ENCODE measurements at regions not wholly inside any gene's neighbourhood (a gene's known extent, or its start where the extent isn't known, plus 50 kb on each side); places are given as distances from the start of the nearest gene placed in this dataset.

DNA sequence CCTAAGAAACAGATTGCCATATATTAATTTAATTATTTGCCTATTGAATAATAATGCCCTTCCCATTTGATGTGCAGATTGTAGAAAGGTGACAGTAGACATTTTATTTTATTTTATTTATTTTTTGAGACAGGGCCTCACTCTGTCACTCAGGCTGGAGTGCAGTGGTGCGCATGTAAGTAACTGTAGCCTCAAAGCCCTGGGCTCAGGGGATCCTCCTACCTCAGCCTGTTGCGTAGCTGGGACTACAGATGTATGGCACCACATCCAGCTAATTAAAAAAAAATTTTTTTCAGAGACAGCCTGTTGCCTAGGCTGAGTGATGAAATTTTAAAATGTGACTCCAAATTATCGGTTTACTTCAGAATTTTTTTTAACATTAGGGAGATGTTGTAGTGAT is 1110.0 kb upstream of the EEF2KMT start:
- no peak for DNase-seq (ENCODE audit: low read depth in 2 of 2)

DNA sequence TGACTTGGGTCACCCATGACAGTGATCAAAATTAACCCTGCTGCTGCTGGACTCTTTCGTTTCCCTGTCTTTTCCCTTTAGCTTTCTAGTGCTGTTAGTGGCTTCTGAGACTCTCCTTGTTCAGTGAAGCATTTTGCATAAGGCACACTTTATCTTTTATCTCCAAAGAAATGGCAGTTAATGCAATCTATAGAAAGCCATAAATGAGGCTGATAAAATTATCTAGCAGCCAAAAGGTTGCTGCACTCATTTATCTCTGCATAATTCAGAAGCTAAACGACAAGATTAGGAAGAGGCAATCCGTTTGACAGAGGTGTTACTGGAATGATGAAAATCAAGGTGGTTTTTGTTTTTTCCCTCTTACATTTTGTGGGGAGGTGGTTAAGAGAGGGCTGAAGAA is 1109.5 kb upstream of the EEF2KMT start:
- no peak for DNase-seq (ENCODE audit: low read depth in 2 of 2)

DNA sequence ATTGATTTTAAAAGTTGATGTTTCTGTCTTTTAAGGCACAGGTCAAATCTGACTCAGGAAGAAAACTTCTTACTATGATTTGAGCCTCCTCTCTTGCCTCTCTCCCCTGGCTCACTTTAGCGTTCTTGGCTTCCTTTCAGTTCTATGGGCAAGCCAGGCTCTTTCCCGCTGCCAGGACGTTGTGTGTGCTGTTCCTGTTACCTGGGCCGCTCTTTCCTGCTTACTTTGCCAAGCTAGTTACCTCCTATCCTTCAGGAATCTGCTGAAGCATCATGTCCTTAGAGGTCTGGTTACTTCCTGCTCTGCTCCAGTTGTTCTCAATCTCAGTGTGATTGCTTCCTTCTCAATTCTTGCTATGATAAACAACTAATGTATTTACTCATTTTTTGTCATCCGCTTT is 1108.5 kb upstream of the EEF2KMT start:
- DNase-seq (ENCODE audit: low read depth in 2 of 2): no peak

DNA sequence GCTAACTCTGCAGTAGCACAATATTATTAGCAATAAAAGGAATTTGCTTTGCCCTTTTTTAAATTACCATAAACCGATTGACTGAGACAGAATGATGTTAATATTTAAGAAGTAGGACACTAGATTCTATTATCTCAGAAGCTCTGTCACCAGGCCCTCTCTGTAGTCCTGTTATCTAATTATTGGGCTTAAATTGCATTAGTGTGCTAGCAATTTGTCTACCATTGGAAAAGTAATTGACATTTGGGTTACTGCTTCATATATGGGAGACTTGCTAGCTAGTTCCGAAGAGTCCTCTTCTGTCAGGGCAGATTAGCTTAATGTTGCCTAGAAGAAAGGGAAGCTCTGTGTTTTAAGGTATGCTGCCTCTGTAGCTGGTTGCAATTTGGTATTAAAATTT is 1107.3 kb upstream of the EEF2KMT start:
- no peak for DNase-seq (ENCODE audit: low read depth in 2 of 2)

DNA sequence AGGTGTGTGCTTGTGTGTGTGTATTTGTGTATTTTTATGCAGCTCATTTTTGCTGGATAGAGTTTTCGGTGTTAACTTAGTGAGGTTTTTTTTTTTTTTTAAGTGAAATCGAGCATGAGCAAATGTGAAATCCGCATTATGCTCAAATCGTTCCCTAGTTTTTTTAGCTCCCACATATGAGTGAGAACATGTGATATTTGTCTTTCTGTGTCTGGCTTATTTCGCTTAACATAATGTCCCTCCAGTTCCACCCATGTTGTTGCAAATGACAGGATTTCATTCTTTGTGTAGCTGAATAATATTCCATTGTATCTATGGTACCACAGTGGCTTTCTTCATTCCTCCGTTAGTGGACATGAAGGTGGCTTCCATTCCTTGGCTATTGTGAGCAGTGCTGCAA is 1103.3 kb upstream of the EEF2KMT start:
- no peak for DNase-seq (ENCODE audit: low read depth in 2 of 2)

DNA sequence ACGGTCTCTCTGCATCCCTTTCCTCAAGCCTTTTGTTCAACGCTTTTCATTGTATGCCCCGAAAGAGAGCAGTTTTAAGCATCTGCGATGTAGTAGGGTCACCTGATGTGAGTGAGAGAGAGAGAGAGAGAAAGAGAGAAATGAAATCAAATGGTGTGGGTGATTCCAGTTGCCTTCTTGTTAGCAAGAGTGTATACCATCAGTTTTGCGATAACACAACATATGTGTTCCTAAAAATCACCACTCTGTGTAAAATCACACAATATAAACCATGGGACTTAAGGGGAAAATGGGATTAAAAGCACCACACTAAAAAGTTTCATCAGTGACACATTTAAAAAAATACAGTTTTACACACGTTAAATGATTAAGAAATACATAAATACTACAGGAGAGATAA is 1102.7 kb upstream of the EEF2KMT start:
- no peak for DNase-seq (ENCODE audit: low read depth in 2 of 2)

DNA sequence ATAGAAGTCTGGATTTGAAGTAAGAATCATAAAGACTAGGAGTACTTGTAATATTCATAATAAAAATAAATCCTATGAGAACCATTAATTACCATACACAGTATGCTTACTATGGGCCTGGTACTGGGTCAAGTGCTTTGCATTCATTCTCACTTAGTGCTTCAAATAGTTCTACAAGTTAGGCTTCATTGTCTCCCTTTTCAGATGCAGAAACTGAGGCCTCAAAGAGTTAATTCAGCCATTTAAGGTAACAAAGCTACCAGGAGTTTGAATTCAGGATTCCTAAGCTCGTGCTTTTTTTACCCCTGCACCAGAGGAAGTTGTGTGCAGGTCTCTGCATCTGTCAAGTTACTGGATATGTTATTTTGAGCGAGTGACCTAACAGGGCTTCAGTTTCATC is 1098.4 kb upstream of the EEF2KMT start:
- no peak for DNase-seq (ENCODE audit: low read depth in 2 of 2)

DNA sequence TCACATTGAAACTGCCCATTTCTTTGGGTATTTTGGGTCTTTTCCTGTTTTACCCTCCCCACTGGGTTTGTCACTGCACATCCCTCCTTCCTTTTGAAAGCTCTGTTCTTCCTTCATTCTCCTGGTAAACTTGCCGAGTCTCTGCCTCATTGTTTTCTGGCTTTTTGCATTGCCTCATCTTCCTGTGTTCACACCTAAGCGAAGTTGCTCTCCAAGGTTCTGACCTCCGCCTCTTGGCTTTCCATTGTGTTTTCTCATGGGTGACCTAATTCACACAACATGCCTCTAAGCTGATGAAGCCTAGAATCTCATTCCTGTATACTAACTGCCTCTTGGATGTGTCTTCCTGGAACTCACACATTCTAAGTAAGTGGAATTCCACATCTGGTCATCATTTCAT is 1096.1 kb upstream of the EEF2KMT start:
- DNase-seq (ENCODE audit: low read depth in 2 of 2): no peak

DNA sequence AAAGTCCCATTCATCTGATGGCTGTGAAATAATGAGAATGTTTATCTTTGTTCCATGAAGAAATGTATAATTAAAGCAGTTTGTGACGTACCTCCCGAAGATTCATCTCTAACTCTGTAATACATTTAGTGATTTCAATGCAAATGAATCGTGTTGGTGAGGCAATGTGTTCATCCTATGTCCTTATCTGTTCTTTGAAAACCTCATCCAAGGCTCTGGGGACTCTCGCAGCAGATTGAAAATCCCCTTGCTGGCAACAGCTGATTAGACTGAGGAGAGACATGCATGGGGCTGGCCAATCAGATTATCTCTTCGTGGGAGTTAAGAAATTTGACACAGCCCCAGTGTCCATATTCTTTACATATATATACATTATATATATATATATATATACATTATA is 1095.4 kb upstream of the EEF2KMT start:
- no peak for DNase-seq (ENCODE audit: low read depth in 2 of 2)

DNA sequence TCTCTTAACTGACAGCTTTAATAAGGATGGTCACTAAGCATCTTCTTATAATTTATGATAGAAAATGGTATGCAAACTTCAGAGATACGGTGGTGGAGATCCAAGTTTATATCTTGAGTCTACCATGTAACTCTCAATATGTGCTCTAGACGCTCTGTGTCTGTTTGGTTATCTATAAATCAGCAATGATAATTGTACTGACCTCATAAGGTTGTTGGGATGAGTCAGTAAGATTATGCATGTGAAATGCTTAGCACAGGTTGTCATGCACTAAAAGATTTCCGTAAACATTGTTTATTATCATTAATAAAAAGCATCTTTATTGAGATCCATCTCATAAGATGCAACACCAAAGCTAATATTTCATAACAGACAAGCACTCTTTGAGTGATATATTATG is 1094.9 kb upstream of the EEF2KMT start:
- DNase-seq (ENCODE audit: low read depth in 2 of 2): no peak

DNA sequence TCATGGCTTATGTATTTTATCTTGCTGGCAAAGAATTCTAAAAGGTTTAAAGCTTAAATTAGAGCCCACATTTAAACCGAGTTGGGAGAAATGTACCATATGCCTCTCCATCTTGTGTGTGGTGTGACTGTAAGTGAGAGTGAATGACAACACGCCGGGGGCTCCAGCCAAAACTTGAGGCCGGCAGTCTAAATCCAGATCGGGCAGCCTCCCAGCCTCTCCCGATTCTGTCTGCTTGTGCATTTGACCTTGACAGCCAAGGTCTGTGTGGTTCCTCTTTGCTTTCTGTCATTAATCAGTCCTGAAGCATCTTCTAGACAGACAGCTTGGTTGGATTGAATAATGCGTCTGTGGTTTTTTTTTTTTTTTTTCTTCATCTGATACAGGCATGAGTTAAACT is 1093.2 kb upstream of the EEF2KMT start:
- DNase-seq (ENCODE audit: low read depth in 2 of 2): no peak

DNA sequence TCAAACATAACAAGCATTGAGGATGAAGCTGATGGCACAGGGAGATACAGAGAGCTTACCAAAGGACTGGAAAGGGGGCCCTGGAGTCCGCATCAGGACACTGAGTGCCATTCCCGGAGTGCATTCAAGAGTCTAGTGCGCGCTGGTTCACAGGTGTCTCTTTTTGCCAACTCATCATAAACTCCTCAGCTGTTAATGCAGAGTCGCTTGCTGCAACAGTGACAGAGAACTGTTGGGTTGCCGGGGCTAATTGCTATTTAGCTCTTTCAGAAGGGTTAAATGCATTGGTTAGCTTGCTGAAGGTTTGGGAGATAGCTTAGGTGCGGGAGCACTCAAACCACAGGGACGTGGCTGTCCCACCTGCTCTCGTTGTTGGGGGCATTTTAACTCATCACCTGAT is 1091.6 kb upstream of the EEF2KMT start:
- no peak for DNase-seq (ENCODE audit: low read depth in 2 of 2)

DNA sequence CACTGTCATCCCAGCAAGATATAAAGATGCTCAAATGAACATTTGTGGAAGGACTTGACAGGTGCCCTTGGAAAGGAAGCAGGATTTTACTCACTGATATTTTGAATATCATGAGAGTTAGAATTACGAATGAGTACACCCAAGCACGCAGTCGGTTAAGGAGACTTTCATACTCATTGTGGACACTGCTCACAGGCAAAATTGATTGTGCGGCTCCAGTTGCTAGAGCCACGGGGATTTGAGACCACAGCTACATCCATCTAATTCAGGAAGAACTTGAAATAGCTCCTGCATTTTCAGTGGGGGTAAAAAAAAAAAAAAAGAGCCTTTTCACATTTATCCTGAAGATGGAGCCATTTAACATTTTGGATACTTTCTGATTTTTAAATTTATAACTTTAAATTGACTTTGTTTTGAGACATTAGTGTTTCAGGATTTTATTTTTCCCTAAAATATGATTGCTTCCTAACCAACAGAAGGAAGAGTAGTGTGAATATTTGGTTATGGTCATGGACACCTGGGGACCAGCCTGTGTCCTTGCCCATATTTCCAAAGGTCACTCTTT is 1080.1 kb upstream of the EEF2KMT start:
- DNase-seq (ENCODE audit: low read depth in 2 of 2): no peak

DNA sequence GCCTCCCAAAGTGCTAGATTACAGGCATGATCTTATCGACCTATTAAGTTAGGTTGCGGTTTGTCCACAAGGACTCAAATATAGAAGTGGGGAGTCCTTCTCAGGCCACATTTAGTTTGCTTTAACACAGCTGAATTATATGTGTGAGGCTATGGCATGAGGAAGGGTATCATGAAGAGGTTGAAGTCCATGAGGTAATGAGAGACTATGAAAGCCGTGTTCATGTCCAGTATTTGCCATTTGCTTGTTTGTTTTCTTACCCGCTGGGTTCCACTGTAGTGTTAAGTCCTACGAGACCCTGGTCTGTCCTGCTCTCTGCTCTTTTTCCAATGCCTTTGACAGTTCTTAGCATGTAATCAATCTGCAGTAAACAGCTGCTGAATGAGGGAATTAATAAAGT is 1072.4 kb upstream of the EEF2KMT start:
- no peak for DNase-seq (ENCODE audit: low read depth in 2 of 2)

DNA sequence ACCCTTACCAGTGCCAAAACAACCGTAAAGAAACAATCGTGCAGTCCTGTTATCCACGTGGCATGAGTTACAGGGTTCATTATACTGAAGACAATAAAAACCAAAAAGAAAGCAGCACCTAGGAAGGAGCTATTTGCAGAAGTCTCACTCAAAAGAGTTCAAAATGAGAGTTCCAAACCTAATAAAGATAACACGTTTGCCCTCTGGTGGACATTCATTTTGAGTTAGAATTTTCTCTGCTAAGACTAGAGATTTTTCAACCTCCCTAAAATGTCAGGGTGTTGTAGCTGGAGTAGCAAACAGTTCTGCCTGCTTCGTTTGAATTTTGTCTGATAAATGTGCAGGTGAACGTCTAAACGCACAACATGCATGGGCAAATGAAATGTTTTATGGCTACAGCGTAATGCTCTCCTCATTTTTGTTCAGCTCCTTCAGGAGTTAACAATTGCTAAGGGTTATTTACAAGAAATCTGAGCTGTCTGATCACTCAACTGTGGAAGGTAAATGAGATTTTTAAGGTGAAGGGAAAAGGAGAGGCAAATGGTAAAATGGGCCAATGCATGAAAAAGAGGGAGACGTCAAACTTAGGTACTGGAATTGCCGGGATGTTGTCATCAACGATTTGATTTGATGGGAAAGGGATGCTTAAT is 1067.9 kb upstream of the EEF2KMT start:
- DNase-seq (ENCODE audit: low read depth in 2 of 2): no peak

DNA sequence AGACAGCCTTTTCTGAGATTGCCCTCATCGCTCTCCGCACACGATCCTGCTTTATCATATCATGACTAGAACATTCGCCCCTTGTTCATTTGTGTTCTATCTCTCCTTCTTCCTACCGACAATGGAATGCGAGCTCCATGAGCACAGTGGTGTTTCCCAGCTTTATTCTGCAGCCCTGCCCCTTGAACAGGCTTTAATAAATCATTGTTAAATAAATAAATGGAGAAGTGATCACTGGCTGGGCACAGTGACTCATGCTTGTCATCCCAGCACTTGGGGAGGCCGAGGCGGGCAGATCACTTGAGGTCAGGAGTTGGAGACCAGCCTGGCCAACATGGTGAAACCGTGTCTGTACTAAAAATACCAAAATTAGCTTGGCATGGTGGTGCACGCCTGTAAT is 1063.3 kb upstream of the EEF2KMT start:
- no peak for DNase-seq (ENCODE audit: low read depth in 2 of 2)

DNA sequence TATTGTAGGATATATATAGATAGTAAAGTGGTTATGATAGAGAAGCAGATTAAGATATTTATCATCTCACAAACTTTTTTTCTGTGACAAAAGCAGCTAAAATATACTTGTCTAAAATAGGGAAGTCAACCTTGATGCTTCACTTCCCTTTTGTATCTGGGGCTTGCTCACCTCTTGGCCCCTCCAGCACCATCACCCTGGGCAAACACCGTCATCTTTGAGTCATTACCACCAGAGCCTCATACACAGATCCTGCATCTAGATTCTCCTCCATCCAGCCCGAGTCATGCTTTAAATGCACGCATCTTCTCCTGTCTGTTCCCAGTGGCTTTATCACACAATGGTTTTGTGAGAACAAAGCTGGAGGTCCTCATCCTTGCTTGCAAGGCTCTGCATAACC is 1062.7 kb upstream of the EEF2KMT start:
- DNase-seq (ENCODE audit: low read depth in 2 of 2): no peak

DNA sequence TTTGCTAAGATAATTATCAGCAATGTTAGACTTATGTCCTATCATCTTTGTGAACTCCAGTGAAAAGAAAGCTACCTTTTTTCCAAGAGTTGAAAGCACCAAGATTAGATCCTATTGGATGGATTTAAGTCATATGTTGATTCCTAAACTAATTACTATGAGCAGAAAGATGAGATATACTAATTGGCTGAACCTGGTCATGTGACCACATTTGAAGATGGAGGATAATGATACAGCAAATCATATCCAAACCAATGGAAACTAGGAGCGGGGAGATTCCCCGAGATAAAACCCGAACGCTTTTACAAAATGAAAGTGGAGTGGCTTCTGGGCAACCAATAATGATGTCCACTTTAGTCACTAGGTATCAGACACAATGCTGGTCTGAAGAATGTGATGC is 1060.2 kb upstream of the EEF2KMT start:
- no peak for DNase-seq (ENCODE audit: low read depth in 2 of 2)

DNA sequence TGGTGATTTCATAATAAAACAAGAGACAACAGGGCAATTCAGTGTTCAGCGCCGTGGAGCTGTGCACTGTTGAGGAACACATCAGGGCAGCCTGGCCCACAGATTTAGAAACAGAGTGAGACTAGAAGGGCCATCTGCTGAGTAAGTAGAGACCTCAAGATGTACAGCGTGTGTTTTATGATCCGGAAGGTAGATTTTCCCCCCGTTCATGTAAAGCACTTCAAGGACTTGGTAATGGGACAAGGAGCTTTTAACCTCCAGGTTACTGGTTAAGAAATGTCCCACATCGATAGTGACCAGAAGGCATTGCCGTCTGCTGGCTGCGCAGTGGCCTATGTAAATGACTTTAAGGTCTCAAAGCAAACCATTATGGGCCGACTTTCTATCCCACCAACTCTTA is 1057.7 kb upstream of the EEF2KMT start:
- DNase-seq (ENCODE audit: low read depth in 2 of 2): no peak

DNA sequence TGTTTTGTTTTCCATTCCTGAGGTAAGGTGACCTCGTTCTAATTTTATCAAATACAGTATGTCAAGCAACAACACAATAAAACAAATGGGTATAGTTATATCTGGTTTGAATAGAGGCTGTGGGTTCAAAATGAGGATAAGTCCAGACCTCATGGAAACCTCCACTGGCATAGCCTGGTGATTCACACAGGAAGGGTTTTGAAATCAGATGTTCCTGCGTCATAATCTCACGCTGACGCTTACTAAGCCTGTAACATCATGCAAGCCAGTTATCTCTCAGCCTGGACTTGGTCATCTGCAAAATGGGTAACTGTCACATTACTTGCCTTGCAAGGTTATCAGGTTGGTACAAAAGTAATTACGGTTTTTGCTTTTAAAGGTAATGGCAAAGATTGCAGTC is 1056.3 kb upstream of the EEF2KMT start:
- DNase-seq (ENCODE audit: low read depth in 2 of 2): no peak

DNA sequence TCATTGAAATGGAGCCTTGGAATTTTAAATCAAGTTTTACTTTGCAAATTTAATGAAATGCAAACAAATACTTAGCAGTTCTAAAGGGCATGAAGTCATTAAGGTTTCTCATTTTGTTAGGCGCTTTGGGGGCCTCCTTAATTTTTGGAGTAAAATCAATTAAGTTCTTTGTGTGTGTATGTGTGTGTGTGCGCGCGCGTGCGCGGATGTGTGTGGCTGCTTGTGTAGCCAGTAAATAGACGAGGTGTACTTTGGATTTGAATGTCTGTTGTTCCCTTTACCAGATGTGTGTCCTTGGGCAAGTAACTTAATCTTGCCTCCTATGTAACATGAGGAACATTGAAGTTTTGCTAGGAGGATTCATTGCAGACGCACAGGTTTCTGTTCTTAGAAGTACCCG is 1051.4 kb upstream of the EEF2KMT start:
- DNase-seq (ENCODE audit: low read depth in 2 of 2): no peak

DNA sequence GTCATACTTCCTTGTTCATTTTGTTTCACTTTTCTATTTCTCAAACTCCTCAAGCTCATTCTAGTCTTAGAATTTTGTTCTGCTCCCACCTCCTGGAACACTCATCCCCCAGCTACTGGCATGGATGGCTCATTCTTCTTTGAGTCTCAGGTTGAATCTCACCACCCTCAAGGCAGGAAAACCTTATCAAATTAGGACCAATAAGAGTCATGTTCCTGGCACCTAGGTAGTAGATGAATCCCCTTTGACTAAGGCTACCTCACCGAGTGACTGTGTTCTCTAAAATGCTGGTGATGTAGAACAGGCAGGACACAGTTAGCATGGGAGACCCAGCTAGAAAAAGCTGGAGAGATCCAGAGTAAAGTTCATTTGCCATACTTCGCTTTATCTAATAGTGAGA is 1050.8 kb upstream of the EEF2KMT start:
- DNase-seq (ENCODE audit: low read depth in 2 of 2): no peak

DNA sequence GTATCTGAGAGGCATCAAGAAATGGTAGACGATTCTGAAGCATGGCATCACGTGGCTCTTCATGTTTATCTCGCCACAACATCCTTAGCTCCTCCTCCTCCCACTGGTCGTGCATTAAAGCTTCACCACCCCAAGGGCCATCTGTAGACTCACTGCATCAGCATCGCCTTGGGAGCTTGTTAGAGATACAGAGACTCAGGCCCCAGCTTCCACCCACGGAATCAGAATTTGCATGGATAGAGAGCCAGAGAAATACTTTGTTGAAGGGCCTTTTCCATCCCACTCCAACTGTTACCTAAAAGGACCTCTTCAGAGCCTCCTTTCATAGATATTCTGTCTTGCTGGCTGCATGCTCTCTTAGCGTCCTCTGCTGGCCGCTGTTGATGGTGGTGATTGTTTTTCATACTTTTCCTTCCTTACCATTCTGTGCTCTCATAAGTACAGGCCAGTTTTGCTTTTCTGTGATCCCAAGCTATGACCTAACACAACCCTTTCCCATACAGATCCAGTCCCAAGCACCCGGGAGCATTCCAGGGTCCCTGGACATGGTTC is 1049.4 kb upstream of the EEF2KMT start:
- DNase-seq (ENCODE audit: low read depth in 2 of 2): no peak

DNA sequence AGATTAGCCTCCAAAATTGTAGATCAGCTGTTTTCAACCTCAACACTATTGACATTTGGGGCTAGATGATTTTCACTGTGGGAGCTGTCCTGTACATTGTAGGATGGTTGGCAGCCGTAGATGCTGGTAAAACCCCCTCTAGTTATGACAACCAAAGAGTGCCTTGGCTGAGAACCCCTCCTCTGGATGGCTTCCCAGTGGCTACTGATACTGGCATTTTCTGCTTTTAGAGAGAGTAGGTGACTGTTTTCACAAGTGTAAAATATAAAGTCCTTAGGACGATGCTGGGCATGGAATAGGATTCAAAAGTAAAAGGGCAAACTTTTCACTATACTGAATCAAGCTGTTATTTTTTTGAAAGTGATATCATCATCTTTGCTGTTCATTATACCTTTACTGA is 1048.8 kb upstream of the EEF2KMT start:
- no peak for DNase-seq (ENCODE audit: low read depth in 2 of 2)

Data from fibroblast of skin of left biceps (primary cell).